ENCODE measurements at regions not wholly inside any gene's neighbourhood (a gene's known extent, or its start where the extent isn't known, plus 50 kb on each side); places are given as distances from the start of the nearest gene placed in this dataset.

DNA sequence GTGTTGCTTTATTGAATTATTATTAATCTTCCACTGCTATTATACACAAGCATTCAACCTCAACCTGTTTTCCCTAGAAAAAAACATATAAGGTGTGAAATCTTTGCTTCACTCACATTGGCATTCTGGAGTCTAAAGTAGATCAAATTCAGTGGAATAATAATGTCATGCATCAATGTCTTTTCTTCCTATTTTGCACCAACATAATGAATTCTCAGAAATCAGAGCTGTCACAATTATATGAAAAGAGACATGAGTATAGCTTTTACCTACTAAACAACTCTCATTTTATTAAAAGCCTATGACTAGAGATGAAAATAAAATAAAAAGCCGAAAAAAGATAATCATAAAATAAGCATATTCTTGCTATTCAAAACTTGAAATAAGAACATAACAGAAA lies 96.3 kb upstream of the QRFPR start:
- no peaks in the 10 kb centered on the region for H3K4me1 ChIP-seq
- no peak for TF ChIP-seq POLR2A (IDR thresholded peaks at IDR 0.05)
- TF ChIP-seq, protein P1, sequence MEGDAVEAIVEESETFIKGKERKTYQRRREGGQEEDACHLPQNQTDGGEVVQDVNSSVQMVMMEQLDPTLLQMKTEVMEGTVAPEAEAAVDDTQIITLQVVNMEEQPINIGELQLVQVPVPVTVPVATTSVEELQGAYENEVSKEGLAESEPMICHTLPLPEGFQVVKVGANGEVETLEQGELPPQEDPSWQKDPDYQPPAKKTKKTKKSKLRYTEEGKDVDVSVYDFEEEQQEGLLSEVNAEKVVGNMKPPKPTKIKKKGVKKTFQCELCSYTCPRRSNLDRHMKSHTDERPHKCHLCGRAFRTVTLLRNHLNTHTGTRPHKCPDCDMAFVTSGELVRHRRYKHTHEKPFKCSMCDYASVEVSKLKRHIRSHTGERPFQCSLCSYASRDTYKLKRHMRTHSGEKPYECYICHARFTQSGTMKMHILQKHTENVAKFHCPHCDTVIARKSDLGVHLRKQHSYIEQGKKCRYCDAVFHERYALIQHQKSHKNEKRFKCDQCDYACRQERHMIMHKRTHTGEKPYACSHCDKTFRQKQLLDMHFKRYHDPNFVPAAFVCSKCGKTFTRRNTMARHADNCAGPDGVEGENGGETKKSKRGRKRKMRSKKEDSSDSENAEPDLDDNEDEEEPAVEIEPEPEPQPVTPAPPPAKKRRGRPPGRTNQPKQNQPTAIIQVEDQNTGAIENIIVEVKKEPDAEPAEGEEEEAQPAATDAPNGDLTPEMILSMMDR (IDR thresholded peaks at IDR 0.05) = no peak
- H3K4me3 ChIP-seq = no peak overlapping the region
- no peaks in the 10 kb centered on the region for H3K9me3 ChIP-seq
- no peak overlapping the region for H3K27ac ChIP-seq
- DNase-seq = no peak
- H3K27me3 ChIP-seq = no peaks in the 10 kb centered on the region
- no peaks in the 10 kb centered on the region for H3K36me3 ChIP-seq
- intact Hi-C loops (cut with DNase I; ENCODE audit: low total_unique reads) = no loop called here

DNA sequence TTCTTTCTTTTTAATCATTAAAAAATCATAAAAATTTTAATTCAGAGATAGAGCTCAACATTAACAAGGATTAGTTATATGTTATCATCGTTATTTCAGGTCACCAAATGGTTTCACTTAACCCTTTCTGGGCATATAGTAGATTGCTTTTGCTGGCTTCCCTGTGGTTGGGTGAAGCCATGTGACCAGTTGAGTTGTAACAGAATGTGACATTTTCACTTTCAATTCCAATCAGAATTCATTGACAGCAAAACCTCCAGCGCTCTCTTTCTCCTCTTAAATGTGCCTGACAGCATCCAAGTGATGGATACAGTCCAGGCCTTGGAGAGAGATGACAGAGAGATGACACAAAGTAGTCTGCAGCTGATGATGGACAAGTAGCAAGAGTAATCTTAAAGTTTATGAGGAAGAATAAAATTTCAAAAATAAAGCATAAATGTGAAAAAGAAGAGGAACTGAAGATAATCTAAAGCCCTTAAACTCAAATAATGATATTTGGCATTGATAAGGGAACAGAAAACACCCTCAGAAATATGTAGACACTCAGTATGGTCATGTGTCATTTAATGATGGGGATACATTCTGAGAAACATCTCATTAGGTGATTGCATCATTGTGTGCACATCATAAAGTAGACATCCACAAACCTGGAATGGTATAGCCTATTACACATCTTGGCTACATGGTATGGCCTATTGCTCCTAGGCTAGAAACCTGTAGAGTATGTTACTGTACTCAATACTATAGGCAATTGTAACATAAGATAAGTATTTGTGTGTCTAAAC lies 92.3 kb upstream of the QRFPR start:
- no peak for TF ChIP-seq POLR2A (IDR thresholded peaks at IDR 0.05)
- TF ChIP-seq, protein P1 (IDR thresholded peaks at IDR 0.05) = no peak
- no peaks in the 10 kb centered on the region for H3K36me3 ChIP-seq
- no peak overlapping the region for H3K27ac ChIP-seq
- H3K27me3 ChIP-seq = peaks cover 0 to 4% of the 10 kb centered on the region in 2 donors
- intact Hi-C loops (cut with DNase I; ENCODE audit: low total_unique reads) = no loop called here
- H3K9me3 ChIP-seq = no peaks in the 10 kb centered on the region
- H3K4me1 ChIP-seq = no peaks in the 10 kb centered on the region
- no peak for DNase-seq
- no peak overlapping the region for H3K4me3 ChIP-seq

DNA sequence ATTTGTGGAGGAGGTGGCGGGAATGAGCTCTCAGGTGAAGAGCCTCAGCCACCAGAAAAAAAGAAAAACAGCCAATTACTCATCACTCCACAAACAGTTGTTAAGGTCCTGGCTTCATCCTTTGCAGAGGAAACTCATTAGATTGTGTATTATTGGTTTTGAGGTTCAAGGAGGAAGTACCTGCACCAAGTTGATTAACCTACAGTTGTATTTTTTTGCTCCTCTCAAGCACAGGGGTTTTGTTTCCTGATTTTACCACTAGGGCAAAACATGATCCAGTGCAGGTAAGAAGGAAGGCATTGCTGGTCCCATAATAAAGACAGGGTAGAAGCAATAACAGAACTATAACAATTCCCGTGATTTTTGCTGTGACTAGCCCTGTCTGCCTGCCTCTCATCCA lies 84.0 kb upstream of the QRFPR start:
- no peak for TF ChIP-seq POLR2A (IDR thresholded peaks at IDR 0.05)
- TF ChIP-seq, protein P1 (IDR thresholded peaks at IDR 0.05) = no peak
- Histone ChIP-seq H3K36me3 (no peaks in the 10 kb centered on the region), H3K4me1 (no peaks in the 10 kb centered on the region), H3K9me3 (no peaks in the 10 kb centered on the region), H3K27ac (no peak overlapping the region), H3K4me3 (no peak overlapping the region), H3K27me3 (peaks cover 0 to 2% of the 10 kb centered on the region in 2 donors)
- DNase-seq = no peak
- intact Hi-C loops (cut with DNase I; ENCODE audit: low total_unique reads) = no loop called here

DNA sequence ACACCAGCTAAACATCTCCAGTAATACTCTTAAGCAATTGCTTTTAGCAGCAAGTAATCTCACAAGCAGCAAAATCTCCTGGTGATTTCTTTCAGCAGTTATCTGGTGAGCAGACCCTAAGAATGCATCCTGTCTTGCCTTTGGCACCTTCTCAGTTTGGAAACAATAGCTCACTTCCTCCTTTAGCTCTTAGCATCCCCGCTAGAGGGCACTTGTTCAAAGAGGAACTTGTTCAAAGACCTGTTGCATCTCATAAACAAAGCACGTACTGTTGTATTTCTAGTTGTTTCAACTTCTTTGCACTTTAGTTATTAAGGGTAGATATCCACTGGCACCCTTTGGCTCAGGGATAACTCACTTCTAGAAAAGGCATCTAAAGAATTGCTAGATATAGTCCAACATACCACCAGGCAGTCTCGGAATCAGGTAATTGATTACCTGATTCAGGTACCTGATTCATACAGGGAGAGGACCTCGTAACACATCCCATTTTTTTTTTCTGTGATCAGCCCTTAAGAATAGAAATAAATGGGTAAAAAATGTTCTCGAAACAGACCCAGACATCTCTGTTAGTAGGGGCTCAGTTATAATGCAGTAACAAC lies 81.9 kb upstream of the QRFPR start:
- Histone ChIP-seq H3K27me3 (no peaks in the 10 kb centered on the region), H3K27ac (no peak overlapping the region), H3K4me3 (no peak overlapping the region), H3K36me3 (no peaks in the 10 kb centered on the region), H3K9me3 (no peaks in the 10 kb centered on the region), H3K4me1 (no peaks in the 10 kb centered on the region)
- TF ChIP-seq POLR2A (IDR thresholded peaks at IDR 0.05) = no peak
- TF ChIP-seq, protein P1 (IDR thresholded peaks at IDR 0.05) = peak in 2 of 4 experiments; percentile 28 to 48
- peak in 1 of 2 donors; percentile 29 for DNase-seq
- intact Hi-C loops (cut with DNase I; ENCODE audit: low total_unique reads) = no loop called here

DNA sequence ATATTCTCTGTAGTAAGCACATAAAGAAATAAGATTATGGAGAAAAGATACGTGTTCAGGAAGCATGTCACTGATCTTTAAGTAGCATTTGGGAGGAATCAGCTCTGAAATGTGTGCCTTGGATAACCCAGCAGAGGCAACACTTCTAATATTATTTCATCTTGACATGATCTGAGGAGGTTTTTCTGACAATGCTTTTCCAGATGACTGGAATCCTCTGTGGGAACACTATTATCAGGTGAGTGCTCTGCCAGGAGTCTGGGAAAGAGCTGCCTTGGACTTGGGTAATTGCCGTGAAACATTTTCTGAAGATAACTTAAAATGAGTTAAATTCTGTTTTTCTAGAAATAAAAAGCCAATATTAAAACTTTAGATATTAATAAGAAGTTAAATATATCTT lies 78.2 kb upstream of the QRFPR start:
- intact Hi-C loops (cut with DNase I; ENCODE audit: low total_unique reads) = no loop called here
- Histone ChIP-seq H3K4me3 (no peak overlapping the region), H3K27ac (no peak overlapping the region), H3K36me3 (no peaks in the 10 kb centered on the region), H3K4me1 (no peaks in the 10 kb centered on the region), H3K9me3 (no peaks in the 10 kb centered on the region), H3K27me3 (no peaks in the 10 kb centered on the region)
- TF ChIP-seq, protein P1 (IDR thresholded peaks at IDR 0.05) = no peak
- no peak for TF ChIP-seq POLR2A (IDR thresholded peaks at IDR 0.05)
- DNase-seq = no peak

All from uterus (tissue), 3 donors.